Ishikawa (cell line): ENCODE measurements at regions not wholly inside any gene's neighbourhood (a gene's known extent, or its start where the extent isn't known, plus 50 kb on each side); places are given as distances from the start of the nearest gene placed in this dataset.

Experiments
- CEBPB ChIP-seq: IDR thresholded peaks from 2 replicates; pipeline ENCODE4 v1.6.1; 2012
- CREB1 ChIP-seq: IDR thresholded peaks from 2 replicates; pipeline ENCODE4 v1.6.1; 2012; ENCODE audit warnings: low read depth
- EGR1 ChIP-seq: IDR thresholded peaks from 2 replicates; pipeline ENCODE4 v1.6.1; 2012
- EP300 ChIP-seq: IDR thresholded peaks from 2 replicates; pipeline ENCODE4 v1.6.1; 2012; ENCODE audit warnings: borderline replicate concordance
- FOXM1 ChIP-seq: IDR thresholded peaks from 2 replicates; pipeline ENCODE4 v1.6.1; 2012; ENCODE audit warnings: low read depth, borderline replicate concordance
- NFIC ChIP-seq: IDR thresholded peaks from 2 replicates; pipeline ENCODE4 v1.6.1; 2012
- RAD21 ChIP-seq: IDR thresholded peaks from 2 replicates; pipeline ENCODE4 v1.6.1; 2012; ENCODE audit warnings: low read depth
- REST ChIP-seq: IDR thresholded peaks from 2 replicates; pipeline ENCODE4 v1.6.1; 2012; ENCODE audit warnings: low read depth, mild to moderate bottlenecking
- TAF1 ChIP-seq: IDR thresholded peaks from 2 replicates; pipeline ENCODE4 v1.6.1; 2012; ENCODE audit warnings: low read depth, mild to moderate bottlenecking
- TCF12 ChIP-seq: IDR thresholded peaks from 2 replicates; pipeline ENCODE4 v1.6.1; 2012; ENCODE audit warnings: low read depth
- TEAD4 ChIP-seq: IDR thresholded peaks from 2 replicates; pipeline ENCODE4 v1.6.1; 2012
- USF1 ChIP-seq: IDR thresholded peaks from 2 replicates; pipeline ENCODE4 v1.6.1; 2012
- YY1 ChIP-seq: IDR thresholded peaks from 2 replicates; pipeline ENCODE4 v1.6.1; 2012; ENCODE audit warnings: low read depth
- ZBTB7A ChIP-seq: IDR thresholded peaks from 2 replicates; pipeline ENCODE4 v1.6.1; 2012; ENCODE audit warnings: low read depth
- TF ChIP-seq, protein P1 (sequence below): IDR thresholded peaks from 2 replicates; pipeline ENCODE4 v1.6.1; 2012

GRCh38 chr3:16820485-16820884 is 64.3 kb upstream of the PLCL2 start:
- TF ChIP-seq REST = no peak
- no peak for TF ChIP-seq TEAD4

DNA sequence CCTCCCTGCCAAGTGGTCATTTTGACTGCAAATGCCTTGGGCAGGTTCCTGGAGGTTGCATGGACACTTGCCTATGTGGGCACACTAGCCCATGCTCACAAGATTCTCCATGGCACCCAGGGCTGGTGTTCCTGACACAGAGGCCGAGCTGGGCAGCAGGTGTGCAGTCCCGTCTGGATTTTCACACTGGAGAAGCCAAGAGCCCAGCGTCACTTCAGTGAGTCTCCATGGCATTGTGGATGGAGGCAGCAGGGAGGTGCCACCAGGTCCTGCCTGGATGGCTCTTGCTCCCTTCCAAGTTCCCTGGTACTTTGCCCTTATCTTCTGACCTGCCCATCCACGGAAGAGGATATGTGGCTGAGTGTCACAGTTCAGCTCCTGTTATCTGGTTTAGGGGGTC is 63.7 kb upstream of the PLCL2 start:
- no peak for TF ChIP-seq CREB1
- TF ChIP-seq FOXM1 = no peak
- no peak for TF ChIP-seq REST
- no peak for TF ChIP-seq YY1

DNA sequence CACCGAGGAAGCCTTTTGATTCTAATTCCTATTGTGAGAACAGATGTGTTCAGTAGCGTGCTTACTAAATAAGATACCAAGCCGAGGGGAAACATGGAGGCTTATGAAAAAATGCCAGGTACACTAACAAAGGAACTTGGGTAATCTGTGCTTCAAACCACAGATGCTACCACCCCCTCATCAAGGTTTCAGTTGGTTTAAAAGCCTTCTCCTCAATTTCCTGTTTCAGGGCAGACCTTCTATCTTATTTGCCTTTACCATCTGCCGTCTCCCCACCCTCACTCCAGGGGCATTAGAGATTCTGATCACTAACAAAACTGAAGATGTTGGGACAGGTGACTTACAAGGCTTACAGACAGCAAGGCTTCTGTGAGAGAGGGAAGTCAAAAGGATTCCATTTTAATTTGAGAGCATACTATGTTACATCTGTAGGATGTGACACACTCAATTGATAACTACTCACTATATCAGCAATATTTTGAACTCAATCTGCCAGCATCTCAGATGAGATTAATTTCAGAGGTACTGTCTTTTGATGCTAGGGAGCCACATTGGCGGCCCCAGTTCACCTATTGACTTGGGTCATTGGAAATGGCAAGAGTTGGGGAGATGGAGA is 60.6 kb upstream of the PLCL2 start:
- TF ChIP-seq, protein P1, sequence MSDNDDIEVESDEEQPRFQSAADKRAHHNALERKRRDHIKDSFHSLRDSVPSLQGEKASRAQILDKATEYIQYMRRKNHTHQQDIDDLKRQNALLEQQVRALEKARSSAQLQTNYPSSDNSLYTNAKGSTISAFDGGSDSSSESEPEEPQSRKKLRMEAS = no peak
- TF ChIP-seq REST = no peak
- TF ChIP-seq TCF12 = no peak
- TF ChIP-seq NFIC = no peak
- TF ChIP-seq RAD21 = no peak
- no peak for TF ChIP-seq TEAD4
- TF ChIP-seq ZBTB7A = no peak
- TF ChIP-seq EP300 = no peak
- no peak for TF ChIP-seq CREB1
- TF ChIP-seq CEBPB = no peak
- no peak for TF ChIP-seq FOXM1
- TF ChIP-seq TAF1 = no peak
- no peak for TF ChIP-seq YY1
- no peak for TF ChIP-seq EGR1
- no peak for TF ChIP-seq USF1

- TF ChIP-seq TAF1 (no peak), CREB1 (no peak), CEBPB (no peak), TEAD4 (no peak), EP300 (no peak), USF1 (no peak), FOXM1 (no peak), REST (no peak), TCF12 (no peak), ZBTB7A (no peak), RAD21 (no peak), EGR1 (no peak)
- TF ChIP-seq, protein P1 = no peak
Observed at GRCh38 chr3:16825617-16826204, 59.0 kb upstream of the PLCL2 start.
